WTC11 (cell line): ENCODE measurements at regions not wholly inside any gene's neighbourhood (a gene's known extent, or its start where the extent isn't known, plus 50 kb on each side); places are given as distances from the start of the nearest gene placed in this dataset.
A peak's percentile ranks its signal among the peaks of the same experiment; 100 is the strongest.

ENCODE experiments used
- ATAC-seq: fragments of 200-7000 bp; cut with Tn5 transposase; 2 replicates; pipeline ENCODE4 v1.10.0; 2021; ENCODE audit warnings: mild to moderate bottlenecking, moderate library complexity
- CTCF ChIA-PET: fragments of 300-600 bp; sonication (Branson Sonifier 250); formaldehyde crosslinking; loops from one replicate; lab custom pipeline; 2021; ENCODE audit warnings: antibody characterized with exemption; lab: Charles Lee
- POLR2A ChIA-PET: fragments of 350-600 bp; sonication (Branson Sonifier 250); formaldehyde crosslinking; loops from one replicate; lab custom pipeline; 2021; ENCODE audit warnings: antibody characterized with exemption; lab: Charles Lee
- DNase-seq: peaks from one replicate; pipeline ENCODE4 v3.0.0; 2021; ENCODE audit warnings: low spot score
- H3K27ac Mint-ChIP-seq: 2 replicates; pipeline ENCODE4 v1.8.0; 2021; ENCODE audit warnings: mixed read lengths
- H3K27me3 Mint-ChIP-seq: 2 replicates; pipeline ENCODE4 v1.8.0; 2021; ENCODE audit warnings: low read depth, mild to moderate bottlenecking, moderate library complexity, mixed read lengths
- H3K36me3 Mint-ChIP-seq: 2 replicates; pipeline ENCODE4 v1.8.0; 2021; ENCODE audit warnings: mixed read lengths
- H3K4me1 Mint-ChIP-seq: 2 replicates; pipeline ENCODE4 v1.8.0; 2022; ENCODE audit warnings: mixed read lengths
- H3K4me3 Mint-ChIP-seq: 2 replicates; pipeline ENCODE4 v1.8.0; 2021; ENCODE audit warnings: mild to moderate bottlenecking, moderate library complexity, mixed read lengths
- H3K9me3 Mint-ChIP-seq: 2 replicates; pipeline ENCODE4 v1.8.0; 2021; ENCODE audit warnings: mixed read lengths
- CREB1 ChIP-seq: sonication (generic); formaldehyde crosslinking; IDR thresholded peaks from 2 replicates; pipeline ENCODE4 v1.8.0; 2023; ENCODE audit warnings: mild to moderate bottlenecking, missing genetic modification reagents
- ELF4 ChIP-seq: sonication (generic); formaldehyde crosslinking; IDR thresholded peaks from 2 replicates; pipeline ENCODE4 v1.8.1; 2022; ENCODE audit warnings: low read depth, mild to moderate bottlenecking, moderate library complexity, missing genetic modification reagents
- FOXK1 ChIP-seq: sonication (generic); formaldehyde crosslinking; IDR thresholded peaks from 2 replicates; pipeline ENCODE4 v1.8.0; 2022; ENCODE audit warnings: mild to moderate bottlenecking, moderate library complexity, missing genetic modification reagents
- FOXP1 ChIP-seq: sonication (generic); formaldehyde crosslinking; IDR thresholded peaks from 2 replicates; pipeline ENCODE4 v1.8.0; 2022; ENCODE audit warnings: missing genetic modification reagents, mild to moderate bottlenecking, moderate library complexity, borderline replicate concordance
- GABPB1 ChIP-seq: sonication (generic); formaldehyde crosslinking; IDR thresholded peaks from 2 replicates; pipeline ENCODE4 v1.8.1; 2023; ENCODE audit warnings: mild to moderate bottlenecking, missing genetic modification reagents
- JAZF1 ChIP-seq: fragments of 250-450 bp; sonication (Bioruptor Pico); IDR thresholded peaks from 2 replicates; pipeline ENCODE4 v1.9.0; 2021; ENCODE audit warnings: moderate library complexity, mild to moderate bottlenecking, inconsistent platforms
- MAX ChIP-seq: sonication (generic); formaldehyde crosslinking; IDR thresholded peaks from 2 replicates; pipeline ENCODE4 v1.8.0; 2022; ENCODE audit warnings: mild to moderate bottlenecking, missing genetic modification reagents
- NFYB ChIP-seq: sonication (generic); formaldehyde crosslinking; conservative IDR thresholded peaks from 2 replicates; pipeline ENCODE4 v1.8.0; 2022; ENCODE audit warnings: low read depth, missing genetic modification reagents
- NR2C2 ChIP-seq: sonication (generic); formaldehyde crosslinking; IDR thresholded peaks from 2 replicates; pipeline ENCODE4 v1.8.0; 2022; ENCODE audit warnings: mild to moderate bottlenecking, missing genetic modification reagents
- NR3C1 ChIP-seq: sonication (generic); formaldehyde crosslinking; conservative IDR thresholded peaks from 2 replicates; pipeline ENCODE4 v1.8.1; 2023; ENCODE audit warnings: low read depth, mild to moderate bottlenecking, missing genetic modification reagents
- OVOL2 ChIP-seq: fragments of 250-450 bp; sonication (Bioruptor Pico); IDR thresholded peaks from 2 replicates; pipeline ENCODE4 v1.9.0; 2021; ENCODE audit warnings: mild to moderate bottlenecking, borderline replicate concordance
- PRDM15 ChIP-seq: sonication (generic); formaldehyde crosslinking; IDR thresholded peaks from 2 replicates; pipeline ENCODE4 v1.8.0; 2022; ENCODE audit warnings: missing genetic modification reagents
- RELA ChIP-seq: sonication (generic); formaldehyde crosslinking; IDR thresholded peaks from 2 replicates; pipeline ENCODE4 v1.8.1; 2022; ENCODE audit warnings: missing genetic modification reagents, mild to moderate bottlenecking, borderline replicate concordance
- TEAD1 ChIP-seq: sonication (generic); formaldehyde crosslinking; IDR thresholded peaks from 2 replicates; pipeline ENCODE4 v1.8.0; 2022; ENCODE audit warnings: mild to moderate bottlenecking, missing genetic modification reagents
- USF2 ChIP-seq: sonication (generic); formaldehyde crosslinking; IDR thresholded peaks from 2 replicates; pipeline ENCODE4 v1.8.1; 2023; ENCODE audit warnings: mild to moderate bottlenecking, missing genetic modification reagents, moderate library complexity
- ZBTB21 ChIP-seq: sonication (generic); formaldehyde crosslinking; IDR thresholded peaks from 2 replicates; pipeline ENCODE4 v1.8.1; 2023; ENCODE audit warnings: mild to moderate bottlenecking, missing genetic modification reagents, borderline replicate concordance
- ZBTB43 ChIP-seq: sonication (generic); formaldehyde crosslinking; IDR thresholded peaks from 2 replicates; pipeline ENCODE4 v1.8.1; 2023; ENCODE audit warnings: mild to moderate bottlenecking, missing genetic modification reagents
- ZNF121 ChIP-seq: sonication (generic); formaldehyde crosslinking; IDR thresholded peaks from 2 replicates; pipeline ENCODE4 v1.8.0; 2023; ENCODE audit warnings: missing genetic modification reagents
- ZNF138 ChIP-seq: sonication (generic); formaldehyde crosslinking; conservative IDR thresholded peaks from 2 replicates; pipeline ENCODE4 v1.8.1; 2022; ENCODE audit warnings: mild to moderate bottlenecking, moderate library complexity, missing genetic modification reagents
- ZNF219 ChIP-seq: sonication (generic); formaldehyde crosslinking; IDR thresholded peaks from 2 replicates; pipeline ENCODE4 v1.8.0; 2023; ENCODE audit warnings: missing genetic modification reagents, mild to moderate bottlenecking, borderline replicate concordance
- ZNF232 ChIP-seq: sonication (generic); formaldehyde crosslinking; IDR thresholded peaks from 2 replicates; pipeline ENCODE4 v1.8.0; 2022; ENCODE audit warnings: mild to moderate bottlenecking, missing genetic modification reagents
- ZNF263 ChIP-seq: sonication (generic); formaldehyde crosslinking; IDR thresholded peaks from 2 replicates; pipeline ENCODE4 v1.8.1; 2022; ENCODE audit warnings: low read depth, mild to moderate bottlenecking, moderate library complexity, missing genetic modification reagents
- ZNF317 ChIP-seq: sonication (generic); formaldehyde crosslinking; IDR thresholded peaks from 2 replicates; pipeline ENCODE4 v1.8.1; 2023; ENCODE audit warnings: low read depth, mild to moderate bottlenecking, moderate library complexity, missing genetic modification reagents, borderline replicate concordance
- ZNF425 ChIP-seq: fragments of 250-450 bp; sonication (Bioruptor Pico); conservative IDR thresholded peaks from 2 replicates; pipeline ENCODE4 v1.9.0; 2021; ENCODE audit warnings: mild to moderate bottlenecking
- ZNF671 ChIP-seq: fragments of 250-450 bp; sonication (Bioruptor Pico); IDR thresholded peaks from 2 replicates; pipeline ENCODE4 v1.8.0; 2021; ENCODE audit warnings: mild to moderate bottlenecking
- TF ChIP-seq, protein P1 (sequence below): sonication (generic); formaldehyde crosslinking; IDR thresholded peaks from 2 replicates; pipeline ENCODE4 v1.8.1; 2022; ENCODE audit warnings: low read depth, missing genetic modification reagents, borderline replicate concordance
- TF ChIP-seq, protein P2 (sequence below): sonication (generic); formaldehyde crosslinking; IDR thresholded peaks from 2 replicates; pipeline ENCODE4 v1.8.0; 2022; ENCODE audit warnings: mild to moderate bottlenecking, missing genetic modification reagents

DNA sequence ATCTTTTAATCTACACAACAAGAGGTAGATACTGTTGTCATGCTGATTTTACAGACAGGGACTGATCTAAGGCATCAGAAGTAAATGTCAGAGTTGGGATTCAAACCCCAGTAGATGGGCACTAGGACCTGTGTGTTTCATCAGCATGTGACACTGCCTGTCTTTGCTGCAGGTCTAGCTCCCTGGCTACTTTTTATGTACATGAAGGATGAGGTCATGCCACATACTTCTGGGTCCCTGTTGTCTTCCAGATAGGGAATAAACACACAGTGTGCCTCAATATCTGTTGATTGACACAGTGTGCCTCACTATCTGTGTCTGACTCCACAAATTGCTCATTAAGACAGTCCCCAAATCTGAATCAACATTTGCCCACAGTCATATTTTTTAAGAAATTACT is 106.9 kb downstream of the TFAP2B start:
- H3K27ac Mint-ChIP-seq: no peak overlapping the region
- no peak overlapping the region for H3K4me3 Mint-ChIP-seq
- ChIA-PET CTCF (no interaction called here), POLR2A (no interaction called here)
- ATAC-seq (peak; percentile 65), DNase-seq (no peak)
- H3K9me3 Mint-ChIP-seq: peaks cover 20% of the 10 kb centered on the region
- 0 out of 2 replicates have a peak, but pooled peaks cover 3% of the 10 kb centered on the region for H3K4me1 Mint-ChIP-seq
- peaks cover 16% of the 10 kb centered on the region for H3K36me3 Mint-ChIP-seq
- TF ChIP-seq, protein P1, sequence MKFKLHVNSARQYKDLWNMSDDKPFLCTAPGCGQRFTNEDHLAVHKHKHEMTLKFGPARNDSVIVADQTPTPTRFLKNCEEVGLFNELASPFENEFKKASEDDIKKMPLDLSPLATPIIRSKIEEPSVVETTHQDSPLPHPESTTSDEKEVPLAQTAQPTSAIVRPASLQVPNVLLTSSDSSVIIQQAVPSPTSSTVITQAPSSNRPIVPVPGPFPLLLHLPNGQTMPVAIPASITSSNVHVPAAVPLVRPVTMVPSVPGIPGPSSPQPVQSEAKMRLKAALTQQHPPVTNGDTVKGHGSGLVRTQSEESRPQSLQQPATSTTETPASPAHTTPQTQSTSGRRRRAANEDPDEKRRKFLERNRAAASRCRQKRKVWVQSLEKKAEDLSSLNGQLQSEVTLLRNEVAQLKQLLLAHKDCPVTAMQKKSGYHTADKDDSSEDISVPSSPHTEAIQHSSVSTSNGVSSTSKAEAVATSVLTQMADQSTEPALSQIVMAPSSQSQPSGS (CRISPR knock-in tag): no peak
- TF ChIP-seq ZNF121 (CRISPR knock-in tag) (no peak), NFYB (CRISPR knock-in tag) (no peak), JAZF1 (CRISPR knock-in tag) (no peak), USF2 (CRISPR knock-in tag) (no peak; the same call in none of the 2 replicates), FOXK1 (CRISPR knock-in tag) (no peak), PRDM15 (CRISPR knock-in tag) (no peak), ZBTB43 (CRISPR knock-in tag) (no peak), ZNF232 (CRISPR knock-in tag) (0 out of 2 replicates have a peak, but pooled peaks have one; percentile 23), NR3C1 (CRISPR knock-in tag) (no peak), FOXP1 (CRISPR knock-in tag) (no peak), OVOL2 (CRISPR knock-in tag) (no peak)
- TF ChIP-seq, protein P2, sequence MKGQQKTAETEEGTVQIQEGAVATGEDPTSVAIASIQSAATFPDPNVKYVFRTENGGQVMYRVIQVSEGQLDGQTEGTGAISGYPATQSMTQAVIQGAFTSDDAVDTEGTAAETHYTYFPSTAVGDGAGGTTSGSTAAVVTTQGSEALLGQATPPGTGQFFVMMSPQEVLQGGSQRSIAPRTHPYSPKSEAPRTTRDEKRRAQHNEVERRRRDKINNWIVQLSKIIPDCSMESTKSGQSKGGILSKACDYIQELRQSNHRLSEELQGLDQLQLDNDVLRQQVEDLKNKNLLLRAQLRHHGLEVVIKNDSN (CRISPR knock-in tag): peak; percentile 50; the same call in 1 of the 2 replicates
- no peaks in the 10 kb centered on the region for H3K27me3 Mint-ChIP-seq

GRCh38 chr6:50925981-50926380 is 107.3 kb downstream of the TFAP2B start:
- H3K27me3 Mint-ChIP-seq: no peaks in the 10 kb centered on the region
- H3K4me1 Mint-ChIP-seq: 0 out of 2 replicates have a peak, but pooled peaks cover 3% of the 10 kb centered on the region
- ChIA-PET CTCF (no interaction called here), POLR2A (no interaction called here)
- DNase-seq: no peak
- no peak for ATAC-seq
- H3K36me3 Mint-ChIP-seq: peaks cover 12% of the 10 kb centered on the region
- peaks cover 16% of the 10 kb centered on the region for H3K9me3 Mint-ChIP-seq
- no peak overlapping the region for H3K27ac Mint-ChIP-seq
- H3K4me3 Mint-ChIP-seq: no peak overlapping the region
- TF ChIP-seq ZBTB21: no peak
- TF ChIP-seq ZNF121 (CRISPR knock-in tag): no peak
- TF ChIP-seq NR2C2: no peak
- no peak for TF ChIP-seq GABPB1 (CRISPR knock-in tag)
- TF ChIP-seq TEAD1: no peak
- no peak for TF ChIP-seq RELA
- no peak for TF ChIP-seq CREB1
- TF ChIP-seq JAZF1 (CRISPR knock-in tag): no peak
- no peak for TF ChIP-seq ELF4 (CRISPR knock-in tag)
- TF ChIP-seq ZNF317 (CRISPR knock-in tag): no peak
- TF ChIP-seq ZNF263 (CRISPR knock-in tag): no peak
- no peak for TF ChIP-seq ZNF671 (CRISPR knock-in tag)
- TF ChIP-seq ZNF219 (CRISPR knock-in tag): no peak
- TF ChIP-seq ZNF138 (CRISPR knock-in tag): no peak
- no peak for TF ChIP-seq ZNF425
- no peak for TF ChIP-seq MAX (CRISPR knock-in tag)
